Activated CD8-positive, alpha-beta T cell treated with anti-CD3 and anti-CD28 coated beads for 36 hours (primary cell): ENCODE measurements at regions not wholly inside any gene's neighbourhood (a gene's known extent, or its start where the extent isn't known, plus 50 kb on each side); places are given as distances from the start of the nearest gene placed in this dataset.

Experiments used
- ATAC-seq: fragments of 200-7000 bp; cut with Tn5 transposase; one replicate; pipeline ENCODE4 v1.10.0; 2021; ENCODE audit warnings: mild to moderate bottlenecking, moderate library complexity
- CTCF ChIA-PET: fragments of 350-600 bp; sonication (Branson Sonifier 250); formaldehyde crosslinking; loops from one replicate; lab custom pipeline; 2021; ENCODE audit warnings: antibody characterized with exemption; lab: Charles Lee
- POLR2A ChIA-PET: fragments of 350-600 bp; sonication (Branson Sonifier 250); formaldehyde crosslinking; loops from one replicate; lab custom pipeline; 2021; ENCODE audit warnings: antibody characterized with exemption; lab: Charles Lee
- DNase-seq: peaks from one replicate; pipeline ENCODE4 v3.0.0-alpha.2; 2020
- H3K27ac Mint-ChIP-seq: one replicate; pipeline ENCODE4 v1.8.0; 2021; ENCODE audit warnings: mild to moderate bottlenecking, mixed read lengths
- H3K27me3 Mint-ChIP-seq: one replicate; pipeline ENCODE4 v1.8.0; 2021; ENCODE audit warnings: mixed read lengths
- H3K36me3 Mint-ChIP-seq: one replicate; pipeline ENCODE4 v1.8.0; 2021; ENCODE audit warnings: low read depth, mixed read lengths
- H3K4me1 Mint-ChIP-seq: one replicate; pipeline ENCODE4 v1.8.0; 2021; ENCODE audit warnings: low read depth, mixed read lengths
- H3K4me3 Mint-ChIP-seq: one replicate; pipeline ENCODE4 v1.8.0; 2021; ENCODE audit warnings: mild to moderate bottlenecking, moderate library complexity, mixed read lengths
- H3K9me3 Mint-ChIP-seq: one replicate; pipeline ENCODE4 v1.8.0; 2021; ENCODE audit warnings: mixed read lengths
- CTCF ChIP-seq: fragments of 200-600 bp; IDR thresholded peaks from one replicate; pipeline ENCODE4 v1.8.0; 2022; ENCODE audit warnings: antibody characterized with exemption, mild to moderate bottlenecking
- intact Hi-C: fragments of 100-400 bp; cut with micrococcal nuclease; formaldehyde crosslinking; loops from one replicate; pipeline ENCODE4 v1.10.0; 2022

GRCh38 chr6:50102676-50103075 lies 52.9 kb upstream of the DEFB112 start:
- POLR2A ChIA-PET, result no interaction called here
- ATAC-seq, result no peak
- DNase-seq, result no peak
- no peak for TF ChIP-seq CTCF
- intact Hi-C loops, result no loop called here
- H3K27ac Mint-ChIP-seq, result no peak overlapping the region
- H3K9me3 Mint-ChIP-seq, result peaks cover 4% of the 10 kb centered on the region
- H3K27me3 Mint-ChIP-seq, result peaks cover 1% of the 10 kb centered on the region
- H3K4me3 Mint-ChIP-seq, result no peak overlapping the region
- no peaks in the 10 kb centered on the region for H3K4me1 Mint-ChIP-seq
- CTCF ChIA-PET, result no interaction called here
- H3K36me3 Mint-ChIP-seq, result no peaks in the 10 kb centered on the region

GRCh38 chr6:50110587-50110986 lies 60.9 kb upstream of the DEFB112 start:
- Mint-ChIP-seq H3K4me3 (no peak overlapping the region), H3K9me3 (no peaks in the 10 kb centered on the region), H3K27me3 (no peaks in the 10 kb centered on the region), H3K27ac (no peak overlapping the region), H3K4me1 (no peaks in the 10 kb centered on the region), H3K36me3 (no peaks in the 10 kb centered on the region)
- ATAC-seq (no peak), DNase-seq (no peak)
- intact Hi-C loops, result no loop called here
- no peak for TF ChIP-seq CTCF
- ChIA-PET POLR2A (no interaction called here), CTCF (interaction anchor here (1.0 kb wide), 1 partner anchor 19 kb away, joined by 3 read pairs; no protein-coding TSS in a partner anchor)

- Mint-ChIP-seq H3K36me3 (no peaks in the 10 kb centered on the region), H3K4me1 (no peaks in the 10 kb centered on the region), H3K4me3 (no peak overlapping the region), H3K27ac (no peak overlapping the region), H3K9me3 (no peaks in the 10 kb centered on the region), H3K27me3 (no peaks in the 10 kb centered on the region)
- ATAC-seq (no peak), DNase-seq (no peak)
- TF ChIP-seq CTCF, result no peak
- POLR2A ChIA-PET, result no interaction called here
- CTCF ChIA-PET, result no interaction called here
- intact Hi-C loops, result no loop called here
Observed at GRCh38 chr6:50112981-50113857, 63.5 kb upstream of the DEFB112 start.

- intact Hi-C loops, result no loop called here
- ChIA-PET POLR2A (no interaction called here), CTCF (no interaction called here)
- no peak for TF ChIP-seq CTCF
- Mint-ChIP-seq H3K4me1 (no peaks in the 10 kb centered on the region), H3K36me3 (no peaks in the 10 kb centered on the region), H3K27me3 (no peaks in the 10 kb centered on the region), H3K9me3 (no peaks in the 10 kb centered on the region), H3K27ac (no peak overlapping the region), H3K4me3 (no peak overlapping the region)
- no peak for ATAC-seq
- no peak for DNase-seq
Observed at GRCh38 chr6:50116390-50116789, 66.7 kb upstream of the DEFB112 start.

GRCh38 chr6:50116797-50117542 lies 67.2 kb upstream of the DEFB112 start:
- CTCF ChIA-PET, result no interaction called here
- DNase-seq (no peak), ATAC-seq (no peak)
- Mint-ChIP-seq H3K36me3 (no peaks in the 10 kb centered on the region), H3K4me1 (no peaks in the 10 kb centered on the region), H3K9me3 (no peaks in the 10 kb centered on the region), H3K27ac (no peak overlapping the region), H3K4me3 (no peak overlapping the region), H3K27me3 (no peaks in the 10 kb centered on the region)
- intact Hi-C loops, result no loop called here
- no peak for TF ChIP-seq CTCF
- POLR2A ChIA-PET, result no interaction called here
